MM.1S (cell line): ENCODE measurements at regions not wholly inside any gene's neighbourhood (a gene's known extent, or its start where the extent isn't known, plus 50 kb on each side); places are given as distances from the start of the nearest gene placed in this dataset.

Experiments
- DNase-seq: peaks from one replicate; pipeline ENCODE4 v3.0.0-alpha.2; 2015
- H2AFZ ChIP-seq: fragments of 300-600 bp; sonication (generic); 2 replicates; pipeline ENCODE4 v1.6.0; 2016; ENCODE audit warnings: antibody characterized with exemption, low read length
- H3F3A ChIP-seq: fragments of 300-600 bp; sonication (generic); 2 replicates; pipeline ENCODE4 v1.6.1; 2016; ENCODE audit warnings: mild to moderate bottlenecking, antibody characterized with exemption, low read length, moderate library complexity, mixed read lengths; ENCODE audit not compliant: insufficient read depth
- H3K27ac ChIP-seq: fragments of 300-600 bp; sonication (generic); 2 replicates; pipeline ENCODE4 v1.5.1; 2016; ENCODE audit warnings: mild to moderate bottlenecking, low read length
- H3K27me3 ChIP-seq: fragments of 300-600 bp; sonication (generic); replicated peaks from 2 replicates; pipeline ENCODE4 v1.6.0; 2016; ENCODE audit warnings: low read length; ENCODE audit not compliant: insufficient read depth
- H3K36me3 ChIP-seq: fragments of 300-600 bp; sonication (generic); replicated peaks from 2 replicates; pipeline ENCODE4 v1.6.1; 2016; ENCODE audit warnings: mild to moderate bottlenecking, low read length, mixed read lengths; ENCODE audit not compliant: insufficient read depth
- H3K4me1 ChIP-seq: fragments of 300-600 bp; sonication (generic); 2 replicates; pipeline ENCODE4 v1.6.1; 2016; ENCODE audit warnings: low read length, mixed read lengths
- H3K4me2 ChIP-seq: fragments of 300-600 bp; sonication (generic); 2 replicates; pipeline ENCODE4 v1.6.0; 2016; ENCODE audit warnings: low read depth, low read length
- H3K4me3 ChIP-seq: fragments of 300-600 bp; sonication (generic); 2 replicates; pipeline ENCODE4 v1.5.1; 2016; ENCODE audit warnings: low read length, mixed read lengths
- H3K79me2 ChIP-seq: fragments of 300-600 bp; sonication (generic); 2 replicates; pipeline ENCODE4 v1.6.1; 2016; ENCODE audit warnings: mixed run types, low read length, mixed read lengths
- H3K9ac ChIP-seq: fragments of 300-600 bp; sonication (generic); 2 replicates; pipeline ENCODE4 v1.6.1; 2016; ENCODE audit warnings: low read length, mixed read lengths
- H3K9me2 ChIP-seq: fragments of 300-600 bp; sonication (generic); replicated peaks from 2 replicates; pipeline ENCODE4 v1.6.1; 2016; ENCODE audit warnings: mild to moderate bottlenecking, low read length, mixed read lengths; ENCODE audit not compliant: insufficient read depth
- H3K9me3 ChIP-seq: fragments of 300-600 bp; sonication (generic); replicated peaks from 2 replicates; pipeline ENCODE4 v1.6.1; 2016; ENCODE audit warnings: mild to moderate bottlenecking, low read length, mixed read lengths; ENCODE audit not compliant: insufficient read depth
- H4K20me1 ChIP-seq: fragments of 300-600 bp; sonication (generic); 2 replicates; pipeline ENCODE4 v1.6.1; 2016; ENCODE audit warnings: mild to moderate bottlenecking, low read length, moderate library complexity, mixed read lengths; ENCODE audit not compliant: insufficient read depth
- CTCF ChIP-seq: fragments of 300-600 bp; sonication (generic); IDR thresholded peaks from 2 replicates; pipeline ENCODE4 v1.5.1; 2016; ENCODE audit warnings: antibody characterized with exemption, low read length, mixed read lengths
- EZH2 ChIP-seq: fragments of 300-600 bp; sonication (generic); optimal IDR thresholded peaks from 2 replicates; pipeline ENCODE3; 2017; ENCODE audit warnings: low read depth, mild to moderate bottlenecking, antibody characterized with exemption, low read length, mixed read lengths
- EZH2phosphoT487 ChIP-seq: fragments of 300-600 bp; sonication (generic); IDR thresholded peaks from 2 replicates; pipeline ENCODE4 v1.6.1; 2018; ENCODE audit warnings: antibody characterized with exemption, low read length

GRCh38 chr3:69472093-69472492 is 86.2 kb upstream of the FRMD4B start:
- Histone ChIP-seq H3K9me2 (no peaks in the 10 kb centered on the region), H3K36me3 (no peaks in the 10 kb centered on the region), H3K4me3 (no peak overlapping the region), H3K79me2 (no peaks in the 10 kb centered on the region), H2AFZ (no peak overlapping the region), H4K20me1 (no peaks in the 10 kb centered on the region), H3K4me1 (no peaks in the 10 kb centered on the region), H3F3A (no peaks in the 10 kb centered on the region), H3K9me3 (no peaks in the 10 kb centered on the region), H3K27ac (no peak overlapping the region), H3K27me3 (no peaks in the 10 kb centered on the region), H3K4me2 (no peak overlapping the region), H3K9ac (no peak overlapping the region)
- DNase-seq = no peak
- no peak for TF ChIP-seq EZH2phosphoT487

DNA sequence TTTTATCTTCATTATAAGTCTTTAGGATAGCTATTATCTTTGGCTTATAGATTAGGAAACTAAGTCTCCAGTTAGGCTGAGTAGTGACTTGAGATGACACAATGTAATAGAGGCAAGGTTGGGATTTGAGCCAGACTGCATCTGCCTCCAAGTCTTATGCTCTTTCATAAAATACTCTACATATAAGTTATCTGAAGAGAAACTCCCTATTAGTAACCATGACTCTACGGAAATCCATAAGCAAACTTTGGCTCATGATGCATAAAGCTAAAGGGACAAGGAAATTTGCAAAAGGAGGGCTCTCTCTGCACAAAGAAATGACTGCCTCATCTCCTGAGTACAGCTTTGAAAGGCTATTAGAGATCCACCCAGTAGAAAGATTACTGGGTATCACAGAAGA is 77.6 kb upstream of the FRMD4B start:
- TF ChIP-seq EZH2 (no peak), EZH2phosphoT487 (no peak), CTCF (no peak)
- Histone ChIP-seq H3K9ac (no peak overlapping the region), H3K79me2 (no peaks in the 10 kb centered on the region), H3K4me2 (no peak overlapping the region), H2AFZ (no peak overlapping the region), H4K20me1 (no peaks in the 10 kb centered on the region), H3K27ac (no peak overlapping the region), H3K9me2 (no peaks in the 10 kb centered on the region), H3F3A (no peaks in the 10 kb centered on the region), H3K36me3 (no peaks in the 10 kb centered on the region), H3K27me3 (no peaks in the 10 kb centered on the region), H3K4me1 (no peaks in the 10 kb centered on the region), H3K4me3 (no peak overlapping the region), H3K9me3 (no peaks in the 10 kb centered on the region)
- DNase-seq = no peak

GRCh38 chr3:69462826-69463100 is 76.9 kb upstream of the FRMD4B start:
- H3K36me3 ChIP-seq = no peaks in the 10 kb centered on the region
- no peaks in the 10 kb centered on the region for H3K9me2 ChIP-seq
- no peaks in the 10 kb centered on the region for H4K20me1 ChIP-seq
- DNase-seq = no peak
- H2AFZ ChIP-seq = no peak overlapping the region
- H3K9me3 ChIP-seq = no peaks in the 10 kb centered on the region
- no peaks in the 10 kb centered on the region for H3K4me1 ChIP-seq
- no peak overlapping the region for H3K9ac ChIP-seq
- no peak overlapping the region for H3K27ac ChIP-seq
- H3K4me3 ChIP-seq = no peak overlapping the region
- no peak for TF ChIP-seq EZH2
- TF ChIP-seq CTCF = no peak
- no peak for TF ChIP-seq EZH2phosphoT487
- H3K4me2 ChIP-seq = no peak overlapping the region
- H3K79me2 ChIP-seq = no peaks in the 10 kb centered on the region
- no peaks in the 10 kb centered on the region for H3F3A ChIP-seq
- H3K27me3 ChIP-seq = no peaks in the 10 kb centered on the region

DNA sequence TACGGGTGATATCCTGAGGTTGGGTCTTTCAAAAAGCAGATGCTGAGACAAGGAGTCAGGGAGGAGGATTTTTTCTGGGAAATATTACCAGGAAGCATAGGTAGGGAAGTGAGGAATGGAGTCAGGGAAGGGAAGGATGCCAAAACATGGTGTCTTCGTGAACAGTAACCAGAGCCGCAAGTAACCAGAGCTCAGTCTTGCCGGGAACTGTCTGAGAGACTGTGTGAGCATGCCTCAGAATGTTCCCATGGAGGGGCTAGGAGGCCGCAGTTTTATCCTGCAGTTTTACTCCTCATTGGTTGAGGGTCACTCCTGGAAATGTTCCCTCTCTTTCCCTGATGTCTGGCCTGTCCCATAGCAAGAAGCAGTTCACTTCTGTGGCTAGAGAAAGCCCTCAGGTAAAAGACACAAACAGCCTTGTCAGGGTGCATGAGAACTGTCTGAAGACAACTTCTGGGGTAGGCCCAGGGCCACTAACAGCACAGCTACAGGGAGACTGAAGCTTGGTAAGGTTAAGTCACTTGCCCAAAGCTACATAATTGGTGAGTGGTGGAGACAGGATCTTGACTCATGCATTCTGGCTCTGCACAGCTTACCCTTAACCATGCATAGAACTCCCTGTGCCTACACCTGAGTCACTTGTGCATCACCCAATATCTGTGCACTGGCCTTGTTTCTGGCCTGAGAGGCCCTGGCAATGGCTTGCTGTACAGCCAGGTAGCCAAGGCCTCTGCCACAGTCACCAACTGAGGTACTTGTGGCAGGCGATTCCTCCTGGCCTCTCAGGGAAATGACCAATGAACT is 76.3 kb upstream of the FRMD4B start:
- no peak for DNase-seq
- Histone ChIP-seq H3K27ac (no peak overlapping the region), H3K9me3 (no peaks in the 10 kb centered on the region), H3K4me1 (no peaks in the 10 kb centered on the region), H3K9me2 (no peaks in the 10 kb centered on the region), H3K36me3 (no peaks in the 10 kb centered on the region), H3K27me3 (no peaks in the 10 kb centered on the region), H4K20me1 (no peaks in the 10 kb centered on the region), H3K4me2 (no peak overlapping the region), H3K4me3 (no peak overlapping the region), H3K9ac (no peak overlapping the region), H3F3A (no peaks in the 10 kb centered on the region), H2AFZ (no peak overlapping the region), H3K79me2 (no peaks in the 10 kb centered on the region)
- TF ChIP-seq CTCF (no peak), EZH2phosphoT487 (no peak), EZH2 (no peak)
